Stomach (tissue), 8 donors: ENCODE measurements at regions not wholly inside any gene's neighbourhood (a gene's known extent, or its start where the extent isn't known, plus 50 kb on each side); places are given as distances from the start of the nearest gene placed in this dataset.

Experiments used
- DNase-seq, 2 donors: peaks; one replicate each; pipeline versions ENCODE4 v3.0.0 to v3.0.0-alpha.2; 2013 to 2019
- H3K27ac ChIP-seq, 5 donors: fragments of 200-600 bp in 4 of 5; sonication (generic) in 4 of 5; one replicate each; pipeline ENCODE4 v1.5.1; 2013 to 2019; ENCODE audit warnings: mild to moderate bottlenecking in 1 of 5, moderate library complexity in 1 of 5
- H3K27me3 ChIP-seq, 3 donors: fragments of 200-600 bp; sonication (generic); one replicate each; pipeline ENCODE4 v1.5.1; 2017 to 2019; ENCODE audit warnings: mixed run types in 1 of 3
- H3K36me3 ChIP-seq, 4 donors: fragments of 200-600 bp; sonication (generic); 1 replicate in 3 of 4; 2 replicates in 1 of 4; pipeline ENCODE4 v1.5.1; 2016 to 2019
- H3K4me1 ChIP-seq, 4 donors: fragments of 200-600 bp; sonication (generic); one replicate each; pipeline ENCODE4 v1.5.1; 2016 to 2019
- H3K4me3 ChIP-seq, 4 donors: fragments of 200-600 bp; sonication (generic) in 3 of 4; one replicate each; pipeline ENCODE4 v1.5.1; 2016 to 2019; ENCODE audit warnings: mild to moderate bottlenecking in 1 of 4
- H3K9me3 ChIP-seq, 4 donors: fragments of 200-600 bp; sonication (generic); one replicate each; pipeline ENCODE4 v1.5.1; 2016 to 2019
- CTCF ChIP-seq, 7 experiments: fragments of 450-650 bp in 4 of 7; fragments of 200-600 bp in 3 of 7; sonication (generic) in 3 of 7; IDR thresholded peaks; one replicate each; pipeline ENCODE4 v1.5.1; 2016 to 2019; ENCODE audit warnings: antibody characterized with exemption in 7 of 7, control low read depth in 2 of 7, mild to moderate bottlenecking in 1 of 7
- EP300 ChIP-seq: sonication (generic); formaldehyde crosslinking; IDR thresholded peaks from one replicate; pipeline ENCODE4 v1.6.1; 2017; ENCODE audit warnings: antibody characterized with exemption
- POLR2A ChIP-seq, 4 donors: fragments of 450-650 bp; IDR thresholded peaks; one replicate each; pipeline ENCODE4 v1.6.1; 2016; ENCODE audit warnings: antibody characterized with exemption in 4 of 4, control low read depth in 2 of 4, mild to moderate bottlenecking in 1 of 4, moderate library complexity in 1 of 4
- POLR2AphosphoS5 ChIP-seq, 3 donors: sonication (generic); formaldehyde crosslinking; IDR thresholded peaks; one replicate each; pipeline ENCODE4 v1.6.1; 2016; ENCODE audit warnings: antibody characterized with exemption in 3 of 3
- WGBS, 5 donors: extraction: QIAGEN DNeasy Blood & Tissue Kit in 3 of 5; methylation state at CpG; one replicate each; pipeline versions ENCODE4 v1.1.5 to v1.1.7; 2013 to 2018; 5-methylcytosine and 5-hydroxymethylcytosine counted together
- intact Hi-C: fragments of 100-400 bp; cut with DNase I; formaldehyde crosslinking; loops from one replicate; pipeline ENCODE4 v1.15.1; 2023; ENCODE audit warnings: low total_unique reads
- donor health status: healthy with polysubstance abuse.
- donor health status: Bipolar disorder and iron deficiency.
- donor health status: healthy.

GRCh38 chr4:62706423-62706822 is 1506.3 kb downstream of the ADGRL3 start:
- Histone ChIP-seq H3K4me3 (no peak overlapping the region), H3K27ac (no peak overlapping the region), H3K9me3 (no peaks in the 10 kb centered on the region), H3K4me1 (no peaks in the 10 kb centered on the region), H3K27me3 (no peaks in the 10 kb centered on the region), H3K36me3 (no peaks in the 10 kb centered on the region)
- intact Hi-C loops, result no loop called here
- DNase-seq, result no peak
- TF ChIP-seq POLR2AphosphoS5 (IDR thresholded peaks at IDR 0.05) (no peak), EP300 (no peak), CTCF (IDR thresholded peaks at IDR 0.05) (no peak), POLR2A (IDR thresholded peaks at IDR 0.05) (no peak)
- 81 to 94% (median 89%) methylated on average over 2 of the region's 2 CpGs for WGBS, 5 donors

GRCh38 chr4:62683799-62684566 is 1483.9 kb downstream of the ADGRL3 start:
- intact Hi-C loops, result no loop called here
- H3K36me3 ChIP-seq, result no peaks in the 10 kb centered on the region
- H3K4me1 ChIP-seq, result no peaks in the 10 kb centered on the region
- H3K9me3 ChIP-seq, result peaks cover 0 to 9% (median 2%) of the 10 kb centered on the region in 4 donors
- no peak overlapping the region for H3K4me3 ChIP-seq
- no peaks in the 10 kb centered on the region for H3K27me3 ChIP-seq
- TF ChIP-seq POLR2A (IDR thresholded peaks at IDR 0.05) (no peak), EP300 (no peak), POLR2AphosphoS5 (IDR thresholded peaks at IDR 0.05) (no peak), CTCF (IDR thresholded peaks at IDR 0.05) (no peak)
- no peak for DNase-seq
- H3K27ac ChIP-seq, result no peak overlapping the region
- 93 to 96% (median 94%) methylated on average over 9 to 13 of the region's 13 CpGs for WGBS, 5 donors

- Histone ChIP-seq H3K4me3 (no peak overlapping the region), H3K9me3 (peaks cover 0 to 5% (median 2%) of the 10 kb centered on the region in 4 donors), H3K4me1 (no peaks in the 10 kb centered on the region), H3K27me3 (no peaks in the 10 kb centered on the region), H3K36me3 (no peaks in the 10 kb centered on the region), H3K27ac (no peak overlapping the region)
- TF ChIP-seq POLR2AphosphoS5 (IDR thresholded peaks at IDR 0.05) (no peak), CTCF (IDR thresholded peaks at IDR 0.05) (no peak), POLR2A (IDR thresholded peaks at IDR 0.05) (no peak), EP300 (no peak)
- intact Hi-C loops, result no loop called here
- no peak for DNase-seq
- 60 to 75% (median 67%) methylated on average over 2 of the region's 2 CpGs for WGBS, 5 donors
Measured at GRCh38 chr4:62676962-62677361, 1476.8 kb downstream of the ADGRL3 start.

GRCh38 chr4:62670514-62670913 is 1470.4 kb downstream of the ADGRL3 start:
- 48 to 73% (median 70%) methylated on average over 2 of the region's 2 CpGs for WGBS, 5 donors
- peak in 1 of 2 donors; percentile 12 for DNase-seq
- intact Hi-C loops, result no loop called here
- TF ChIP-seq POLR2A (IDR thresholded peaks at IDR 0.05), result no peak
- TF ChIP-seq EP300, result no peak
- TF ChIP-seq POLR2AphosphoS5 (IDR thresholded peaks at IDR 0.05), result no peak
- TF ChIP-seq CTCF (IDR thresholded peaks at IDR 0.05), result no peak
- H3K9me3 ChIP-seq, result peaks cover 0 to 7% (median 0%) of the 10 kb centered on the region in 4 donors
- H3K4me3 ChIP-seq, result no peak overlapping the region
- H3K36me3 ChIP-seq, result no peaks in the 10 kb centered on the region
- no peaks in the 10 kb centered on the region for H3K27me3 ChIP-seq
- H3K4me1 ChIP-seq, result no peaks in the 10 kb centered on the region
- no peak overlapping the region for H3K27ac ChIP-seq
